ACC112 (cell line): ENCODE measurements at regions not wholly inside any gene's neighbourhood (a gene's known extent, or its start where the extent isn't known, plus 50 kb on each side); places are given as distances from the start of the nearest gene placed in this dataset.
"Not testable (repeated sequence)": the region's sequence is repeated elsewhere in the genome, so short reads cannot be mapped to it uniquely, and the experiment has no call there.

ENCODE experiments used
- H2AFZ ChIP-seq: fragments of 200-600 bp; sonication (generic); one replicate; pipeline ENCODE4 v1.6.0; 2017; ENCODE audit warnings: antibody characterized with exemption, low read length; ENCODE audit not compliant: unreplicated experiment
- H3K27ac ChIP-seq: fragments of 200-600 bp; sonication (generic); 2 replicates; pipeline ENCODE4 v1.5.1; 2014; ENCODE audit warnings: low read depth, mild to moderate bottlenecking, antibody characterized with exemption, low read length, moderate library complexity
- H3K27me3 ChIP-seq: fragments of 200-600 bp; sonication (generic); 2 replicates; pipeline ENCODE4 v1.6.1; 2014; ENCODE audit warnings: mild to moderate bottlenecking, antibody characterized with exemption, low read length, moderate library complexity, mixed read lengths; ENCODE audit not compliant: insufficient read depth
- H3K36me3 ChIP-seq: fragments of 200-600 bp; sonication (generic); 2 replicates; pipeline ENCODE4 v1.6.1; 2016; ENCODE audit warnings: mild to moderate bottlenecking, antibody characterized with exemption, low read length, moderate library complexity, mixed read lengths; ENCODE audit not compliant: insufficient read depth
- H3K4me1 ChIP-seq: fragments of 200-600 bp; sonication (generic); one replicate; pipeline ENCODE4 v1.6.1; 2016; ENCODE audit warnings: low read length, mixed read lengths; ENCODE audit not compliant: insufficient read depth, unreplicated experiment, control insufficient read depth
- H3K4me3 ChIP-seq: fragments of 200-600 bp; sonication (generic); 2 replicates; pipeline ENCODE4 v1.5.1; 2014; ENCODE audit warnings: mild to moderate bottlenecking, low read depth, low read length
- H3K79me2 ChIP-seq: fragments of 200-600 bp; sonication (generic); one replicate; pipeline ENCODE4 v1.6.0; 2016; ENCODE audit warnings: low read length; ENCODE audit not compliant: control insufficient read depth, unreplicated experiment, insufficient read depth

GRCh38 chr12:73226593-73226992 is 954.4 kb downstream of the TRHDE start:
- no peaks in the 10 kb centered on the region for H3K36me3 ChIP-seq
- H2AFZ ChIP-seq: no peak overlapping the region
- no peak overlapping the region for H3K4me3 ChIP-seq
- no peak overlapping the region for H3K27ac ChIP-seq
- H3K4me1 ChIP-seq: no peaks in the 10 kb centered on the region
- H3K79me2 ChIP-seq: no peaks in the 10 kb centered on the region
- no peaks in the 10 kb centered on the region for H3K27me3 ChIP-seq

- not testable (repeated sequence) for H3K79me2 ChIP-seq, H3K4me1 ChIP-seq, H3K4me3 ChIP-seq, H3K36me3 ChIP-seq, H3K27ac ChIP-seq, H2AFZ ChIP-seq, H3K27me3 ChIP-seq
Observed at GRCh38 chr12:73228828-73229227, 956.7 kb downstream of the TRHDE start.

DNA sequence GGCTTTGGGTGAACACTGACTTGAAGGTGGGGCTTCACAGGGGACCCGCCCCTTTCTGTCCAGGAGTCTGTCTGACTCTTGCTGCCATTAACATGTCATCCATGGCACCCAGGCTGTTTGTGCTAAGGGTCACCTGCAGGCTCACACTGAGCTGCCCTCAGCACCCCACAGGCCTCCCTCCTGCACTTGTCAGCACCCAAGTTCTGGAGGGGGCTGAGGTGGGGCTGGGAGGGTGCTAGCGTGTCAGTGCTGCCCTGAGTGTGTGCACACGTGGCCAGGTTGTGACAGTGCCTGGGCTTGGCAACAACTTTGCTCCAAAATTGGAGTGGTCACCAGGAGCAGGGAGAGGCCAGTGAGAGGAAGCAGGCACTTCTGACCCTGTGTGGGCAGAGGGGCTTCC is 963.2 kb downstream of the TRHDE start:
- Histone ChIP-seq H2AFZ (no peak overlapping the region), H3K27me3 (no peaks in the 10 kb centered on the region), H3K4me1 (no peaks in the 10 kb centered on the region), H3K4me3 (no peak overlapping the region), H3K36me3 (no peaks in the 10 kb centered on the region), H3K27ac (no peak overlapping the region), H3K79me2 (no peaks in the 10 kb centered on the region)

GRCh38 chr12:73240110-73240509 is 967.9 kb downstream of the TRHDE start:
- Histone ChIP-seq H3K4me3 (no peak overlapping the region), H3K4me1 (no peaks in the 10 kb centered on the region), H3K79me2 (no peaks in the 10 kb centered on the region), H2AFZ (no peak overlapping the region), H3K27ac (no peak overlapping the region), H3K36me3 (no peaks in the 10 kb centered on the region), H3K27me3 (no peaks in the 10 kb centered on the region)

GRCh38 chr12:73262788-73263381 is 990.7 kb downstream of the TRHDE start:
- H3K27me3 ChIP-seq: no peaks in the 10 kb centered on the region
- no peak overlapping the region for H2AFZ ChIP-seq
- no peak overlapping the region for H3K27ac ChIP-seq
- H3K79me2 ChIP-seq: no peaks in the 10 kb centered on the region
- H3K4me3 ChIP-seq: no peak overlapping the region
- no peaks in the 10 kb centered on the region for H3K36me3 ChIP-seq
- no peaks in the 10 kb centered on the region for H3K4me1 ChIP-seq

GRCh38 chr12:73266206-73266605 is 994.0 kb downstream of the TRHDE start:
- no peaks in the 10 kb centered on the region for H3K27me3 ChIP-seq

DNA sequence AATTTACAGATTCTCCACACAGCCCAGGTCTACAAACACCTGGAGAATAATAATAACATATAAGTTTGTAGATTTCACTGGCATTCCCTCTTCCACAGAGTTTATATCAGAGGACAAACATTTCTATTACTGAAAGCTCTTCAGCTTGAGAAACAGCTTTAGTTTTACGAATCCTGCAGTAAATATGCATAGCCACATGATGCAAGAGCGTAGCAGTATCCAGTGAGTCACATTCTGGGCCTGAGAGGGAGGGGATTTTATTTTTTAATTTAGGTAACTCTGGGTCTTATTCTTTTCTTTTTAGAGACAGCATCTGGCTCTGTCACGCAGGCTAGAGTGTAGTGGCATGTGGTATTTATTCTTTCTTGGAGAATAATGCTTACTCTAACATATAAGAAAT is 1002.8 kb downstream of the TRHDE start:
- H3K27ac ChIP-seq: no peak overlapping the region
- H2AFZ ChIP-seq: no peak overlapping the region
- H3K4me1 ChIP-seq: no peaks in the 10 kb centered on the region
- H3K4me3 ChIP-seq: no peak overlapping the region
- no peaks in the 10 kb centered on the region for H3K27me3 ChIP-seq
- no peaks in the 10 kb centered on the region for H3K79me2 ChIP-seq
- no peaks in the 10 kb centered on the region for H3K36me3 ChIP-seq

More at GRCh38 chr12:73266206-73266605, 994.0 kb downstream of the TRHDE start:
- Histone ChIP-seq H3K27ac (no peak overlapping the region), H3K4me1 (no peaks in the 10 kb centered on the region), H2AFZ (no peak overlapping the region), H3K36me3 (no peaks in the 10 kb centered on the region), H3K79me2 (no peaks in the 10 kb centered on the region), H3K4me3 (no peak overlapping the region)

DNA sequence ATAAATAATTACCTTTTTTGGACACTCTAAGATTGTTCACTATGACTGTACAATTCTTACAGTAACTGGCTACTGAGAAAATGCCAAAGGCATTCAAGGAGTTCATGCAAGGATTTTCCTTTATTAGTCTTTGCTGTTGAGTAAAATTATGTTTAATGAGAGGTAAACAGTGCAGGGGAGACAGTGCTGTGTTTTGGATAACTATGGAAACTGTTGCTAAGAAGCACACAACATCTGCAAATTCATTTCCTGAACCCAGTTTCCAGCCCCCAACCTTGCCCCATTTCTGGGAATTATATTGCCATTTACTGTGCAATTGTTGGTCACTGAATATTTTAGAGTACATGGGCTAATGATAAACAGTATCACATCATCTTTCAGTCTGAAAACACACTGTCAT is 1005.8 kb downstream of the TRHDE start:
- no peaks in the 10 kb centered on the region for H3K36me3 ChIP-seq
- H3K4me1 ChIP-seq: no peaks in the 10 kb centered on the region
- H3K79me2 ChIP-seq: no peaks in the 10 kb centered on the region
- no peaks in the 10 kb centered on the region for H3K27me3 ChIP-seq
- no peak overlapping the region for H3K4me3 ChIP-seq
- no peak overlapping the region for H3K27ac ChIP-seq
- H2AFZ ChIP-seq: no peak overlapping the region

DNA sequence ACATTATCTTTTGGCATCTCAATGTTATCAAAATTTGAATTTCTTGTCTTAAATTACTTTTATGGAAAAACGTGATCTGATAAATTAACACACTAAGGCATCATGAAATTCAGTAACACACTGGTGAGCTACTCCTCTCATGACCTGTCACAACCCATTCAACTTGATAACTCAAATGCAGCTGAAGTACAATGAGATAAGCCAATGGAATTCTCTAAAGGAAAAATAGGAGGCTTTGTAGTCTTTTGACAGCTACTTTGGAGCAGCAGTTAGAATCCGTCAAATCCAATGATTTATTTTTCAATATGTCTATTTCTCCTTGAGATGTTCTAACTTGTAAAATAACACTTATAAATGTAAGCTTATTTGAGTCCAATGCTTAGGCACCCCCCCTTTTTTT is 1029.4 kb downstream of the TRHDE start:
- Histone ChIP-seq H3K27ac (no peak overlapping the region), H2AFZ (no peak overlapping the region), H3K36me3 (no peaks in the 10 kb centered on the region), H3K4me1 (no peaks in the 10 kb centered on the region), H3K79me2 (no peaks in the 10 kb centered on the region), H3K27me3 (no peaks in the 10 kb centered on the region), H3K4me3 (no peak overlapping the region)

GRCh38 chr12:73307260-73307659 is 1035.1 kb downstream of the TRHDE start:
- H2AFZ ChIP-seq: no peak overlapping the region
- H3K27ac ChIP-seq: no peak overlapping the region
- H3K4me3 ChIP-seq: no peak overlapping the region
- H3K36me3 ChIP-seq: no peaks in the 10 kb centered on the region
- H3K4me1 ChIP-seq: no peaks in the 10 kb centered on the region
- no peaks in the 10 kb centered on the region for H3K79me2 ChIP-seq
- H3K27me3 ChIP-seq: no peaks in the 10 kb centered on the region

GRCh38 chr12:73308079-73308478 is 1035.9 kb downstream of the TRHDE start:
- Histone ChIP-seq H2AFZ (no peak overlapping the region), H3K79me2 (no peaks in the 10 kb centered on the region), H3K27me3 (no peaks in the 10 kb centered on the region), H3K27ac (no peak overlapping the region), H3K36me3 (no peaks in the 10 kb centered on the region), H3K4me3 (peak overlapping the region; percentile 24; the same call in 1 of the 2 replicates), H3K4me1 (no peaks in the 10 kb centered on the region)
